OCI-LY3 (cell line): ENCODE measurements at regions not wholly inside any gene's neighbourhood (a gene's known extent, or its start where the extent isn't known, plus 50 kb on each side); places are given as distances from the start of the nearest gene placed in this dataset.

Source experiments
- H2AFZ ChIP-seq: fragments of 200-600, 300-600 bp; shearing (Covaris generic); 2 replicates; pipeline ENCODE4 v1.6.0; 2014; ENCODE audit warnings: antibody characterized with exemption, low read depth, low read length
- H3K27ac ChIP-seq: fragments of 200-600, 300-600 bp; sonication (generic); 2 replicates; pipeline ENCODE4 v1.5.1; 2014; ENCODE audit warnings: mild to moderate bottlenecking, low read length, moderate library complexity, mixed read lengths
- H3K27me3 ChIP-seq: fragments of 200-600, 300-600 bp; sonication (generic); 2 replicates; pipeline ENCODE4 v1.6.1; 2014; ENCODE audit warnings: low read depth, low read length, mixed read lengths
- H3K36me3 ChIP-seq: fragments of 200-600, 300-600 bp; sonication (generic); replicated peaks from 2 replicates; pipeline ENCODE3; 2014; ENCODE audit warnings: low read depth, low read length, mixed read lengths
- H3K4me1 ChIP-seq: fragments of 300-600, 200-600 bp; sonication (generic); 2 replicates; pipeline ENCODE4 v1.6.1; 2014; ENCODE audit warnings: low read length, mixed read lengths
- H3K4me2 ChIP-seq: fragments of 200-600, 300-600 bp; sonication (generic); 2 replicates; pipeline ENCODE4 v1.6.1; 2014; ENCODE audit warnings: low read length, mixed read lengths
- H3K4me3 ChIP-seq: fragments of 300-600, 200-600 bp; sonication (generic); 2 replicates; pipeline ENCODE4 v1.5.1; 2014; ENCODE audit warnings: antibody characterized with exemption, mild to moderate bottlenecking, low read length, moderate library complexity
- H3K79me2 ChIP-seq: fragments of 300-600, 200-600 bp; shearing (Covaris generic); 2 replicates; pipeline ENCODE4 v1.6.1; 2014; ENCODE audit warnings: mild to moderate bottlenecking, low read length, mixed read lengths
- H3K9ac ChIP-seq: fragments of 300-600, 200-600 bp; shearing (Covaris generic); 2 replicates; pipeline ENCODE4 v1.6.0; 2014; ENCODE audit warnings: mild to moderate bottlenecking, low read length, moderate library complexity
- H3K9me3 ChIP-seq: fragments of 200-600, 300-600 bp; shearing (Covaris generic); 2 replicates; pipeline ENCODE4 v1.6.1; 2014; ENCODE audit warnings: low read length, mixed read lengths; ENCODE audit not compliant: insufficient read depth
- H4K20me1 ChIP-seq: fragments of 200-600, 300-600 bp; sonication (generic); 2 replicates; pipeline ENCODE4 v1.6.1; 2016; ENCODE audit warnings: low read length, mixed read lengths; ENCODE audit not compliant: insufficient read depth
- EZH2phosphoT487 ChIP-seq: fragments of 200-600 bp; shearing (Covaris generic); IDR thresholded peaks from 2 replicates; pipeline ENCODE4 v1.6.1; 2018; ENCODE audit warnings: antibody characterized with exemption, mixed run types, low read depth
- TF ChIP-seq, protein P1 (sequence below): fragments of 200-600, 300-600 bp; sonication (generic); IDR thresholded peaks from 2 replicates; pipeline ENCODE4 v1.5.1; 2014; ENCODE audit warnings: antibody characterized with exemption, low read length, low read depth

DNA sequence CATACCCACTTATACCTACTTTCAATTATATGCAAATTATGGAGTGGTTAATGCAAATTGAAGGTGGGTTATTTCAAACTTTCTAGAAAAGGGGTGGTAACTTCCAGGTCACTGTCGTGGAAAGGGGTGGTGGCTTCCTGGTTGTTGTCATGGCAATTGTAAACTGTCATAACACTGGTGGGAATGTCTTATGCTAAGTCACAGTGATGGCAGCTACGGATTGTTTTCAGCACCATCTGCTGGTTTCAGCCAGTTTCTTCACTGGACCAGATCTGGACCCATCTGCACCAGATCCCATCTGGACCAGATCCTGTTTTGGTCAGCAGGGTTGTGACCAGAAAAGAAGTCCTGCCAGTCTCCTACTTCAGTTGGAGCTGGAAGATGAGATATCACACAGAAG lies 1469.3 kb downstream of the AACS start:
- Histone ChIP-seq H2AFZ (no peak overlapping the region), H3K27ac (no peak overlapping the region), H3K9ac (no peak overlapping the region), H3K4me2 (no peak overlapping the region), H3K4me1 (no peaks in the 10 kb centered on the region), H3K36me3 (no peaks in the 10 kb centered on the region), H3K9me3 (no peaks in the 10 kb centered on the region), H3K4me3 (no peak overlapping the region), H3K79me2 (no peaks in the 10 kb centered on the region), H3K27me3 (no peaks in the 10 kb centered on the region), H4K20me1 (no peaks in the 10 kb centered on the region)
- TF ChIP-seq, protein P1, sequence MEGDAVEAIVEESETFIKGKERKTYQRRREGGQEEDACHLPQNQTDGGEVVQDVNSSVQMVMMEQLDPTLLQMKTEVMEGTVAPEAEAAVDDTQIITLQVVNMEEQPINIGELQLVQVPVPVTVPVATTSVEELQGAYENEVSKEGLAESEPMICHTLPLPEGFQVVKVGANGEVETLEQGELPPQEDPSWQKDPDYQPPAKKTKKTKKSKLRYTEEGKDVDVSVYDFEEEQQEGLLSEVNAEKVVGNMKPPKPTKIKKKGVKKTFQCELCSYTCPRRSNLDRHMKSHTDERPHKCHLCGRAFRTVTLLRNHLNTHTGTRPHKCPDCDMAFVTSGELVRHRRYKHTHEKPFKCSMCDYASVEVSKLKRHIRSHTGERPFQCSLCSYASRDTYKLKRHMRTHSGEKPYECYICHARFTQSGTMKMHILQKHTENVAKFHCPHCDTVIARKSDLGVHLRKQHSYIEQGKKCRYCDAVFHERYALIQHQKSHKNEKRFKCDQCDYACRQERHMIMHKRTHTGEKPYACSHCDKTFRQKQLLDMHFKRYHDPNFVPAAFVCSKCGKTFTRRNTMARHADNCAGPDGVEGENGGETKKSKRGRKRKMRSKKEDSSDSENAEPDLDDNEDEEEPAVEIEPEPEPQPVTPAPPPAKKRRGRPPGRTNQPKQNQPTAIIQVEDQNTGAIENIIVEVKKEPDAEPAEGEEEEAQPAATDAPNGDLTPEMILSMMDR = no peak
- no peak for TF ChIP-seq EZH2phosphoT487

DNA sequence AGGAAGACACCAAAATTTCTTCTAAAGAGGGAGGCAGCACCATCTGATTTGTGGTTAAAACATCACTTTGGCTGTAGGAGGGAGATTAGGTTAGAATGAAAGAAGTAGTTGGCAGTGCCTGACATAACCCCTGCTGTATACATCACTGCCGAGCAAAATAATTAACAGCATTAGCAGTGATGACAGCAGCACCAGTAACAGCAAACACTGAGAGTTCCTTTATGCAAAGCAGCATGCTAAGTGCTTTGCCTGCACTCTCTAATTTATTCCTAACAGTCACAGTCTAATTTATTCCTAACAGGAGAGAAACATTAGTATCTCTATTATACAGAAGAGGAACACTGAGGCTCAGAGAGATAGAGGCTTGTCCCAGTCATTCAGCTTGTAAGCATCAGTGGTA lies 1469.7 kb downstream of the AACS start:
- H3K9me3 ChIP-seq = no peaks in the 10 kb centered on the region
- no peaks in the 10 kb centered on the region for H3K27me3 ChIP-seq
- no peaks in the 10 kb centered on the region for H3K4me1 ChIP-seq
- H3K79me2 ChIP-seq = no peaks in the 10 kb centered on the region
- H3K4me2 ChIP-seq = no peak overlapping the region
- no peak for TF ChIP-seq EZH2phosphoT487
- TF ChIP-seq, protein P1 = no peak
- H3K36me3 ChIP-seq = no peaks in the 10 kb centered on the region
- H3K27ac ChIP-seq = no peak overlapping the region
- no peak overlapping the region for H2AFZ ChIP-seq
- no peak overlapping the region for H3K4me3 ChIP-seq
- no peak overlapping the region for H3K9ac ChIP-seq
- H4K20me1 ChIP-seq = no peaks in the 10 kb centered on the region

DNA sequence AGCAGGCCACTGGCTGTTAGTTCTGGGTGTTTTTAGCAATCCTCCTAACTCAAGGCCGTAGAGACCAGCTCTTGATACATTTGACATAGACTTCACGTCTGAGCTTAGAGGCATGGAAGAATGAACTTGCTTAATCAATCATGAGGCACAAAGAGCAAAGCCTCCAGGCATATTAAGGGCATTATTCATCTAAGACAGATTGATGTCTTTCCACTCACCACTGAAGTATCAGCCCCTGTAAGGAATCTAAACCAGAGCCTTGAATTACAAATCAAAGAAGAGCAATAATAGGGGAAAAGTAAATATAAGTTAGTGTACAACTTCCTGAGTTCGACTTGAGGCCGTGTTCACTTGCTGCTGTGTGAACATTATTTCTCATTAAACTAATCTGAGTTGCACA lies 1470.7 kb downstream of the AACS start:
- Histone ChIP-seq H3K27ac (no peak overlapping the region), H3K4me1 (no peaks in the 10 kb centered on the region), H3K27me3 (no peaks in the 10 kb centered on the region)

DNA sequence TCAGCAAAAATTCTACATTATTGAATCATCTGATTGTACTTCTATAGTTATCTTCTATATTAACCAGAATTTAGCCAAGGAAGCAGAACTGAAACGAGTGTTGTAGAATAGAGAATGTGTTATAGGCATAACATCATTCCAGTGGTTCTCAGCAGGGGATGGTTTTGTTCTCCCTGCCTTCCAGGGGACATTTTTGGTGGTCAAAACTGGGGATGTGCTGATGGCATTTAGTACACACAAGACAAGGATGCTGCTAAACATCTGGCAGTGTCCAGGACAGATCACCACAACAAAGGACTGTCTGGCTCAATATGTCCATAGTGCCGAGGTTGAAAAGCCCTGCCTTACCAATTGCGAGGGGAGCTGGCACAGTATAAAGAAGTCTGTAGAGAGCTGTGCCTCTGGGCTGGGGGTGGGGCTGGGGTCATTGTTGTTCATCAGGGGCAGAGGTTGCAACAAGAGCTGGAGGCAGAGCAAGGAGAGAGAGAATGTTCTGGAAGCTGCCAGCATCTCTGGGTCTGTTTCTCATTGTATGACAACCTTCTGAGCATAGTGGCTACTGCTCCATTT lies 1472.8 kb downstream of the AACS start:
- Histone ChIP-seq H3K4me2 (no peak overlapping the region), H3K36me3 (no peaks in the 10 kb centered on the region), H2AFZ (no peak overlapping the region), H3K4me1 (no peaks in the 10 kb centered on the region), H3K79me2 (no peaks in the 10 kb centered on the region), H3K9me3 (no peaks in the 10 kb centered on the region), H3K9ac (no peak overlapping the region), H3K4me3 (no peak overlapping the region), H3K27ac (no peak overlapping the region), H3K27me3 (no peaks in the 10 kb centered on the region), H4K20me1 (no peaks in the 10 kb centered on the region)
- no peak for TF ChIP-seq EZH2phosphoT487
- TF ChIP-seq, protein P1 = no peak

More for the DNA sequence above, 1470.7 kb downstream of the AACS start:
- no peaks in the 10 kb centered on the region for H3K36me3 ChIP-seq
- H3K79me2 ChIP-seq = no peaks in the 10 kb centered on the region
- H3K4me3 ChIP-seq = no peak overlapping the region
- no peak overlapping the region for H2AFZ ChIP-seq
- H4K20me1 ChIP-seq = no peaks in the 10 kb centered on the region
- no peaks in the 10 kb centered on the region for H3K9me3 ChIP-seq
- no peak overlapping the region for H3K4me2 ChIP-seq
- TF ChIP-seq, protein P1 = no peak
- TF ChIP-seq EZH2phosphoT487 = no peak
- H3K9ac ChIP-seq = no peak overlapping the region
